Adipocyte (in vitro differentiated cells): ENCODE measurements at regions not wholly inside any gene's neighbourhood (a gene's known extent, or its start where the extent isn't known, plus 50 kb on each side); places are given as distances from the start of the nearest gene placed in this dataset.

Experiments used
- DNase-seq: peaks from one replicate; pipeline ENCODE4 v3.0.0-alpha.2; 2015; ENCODE audit warnings: low read depth
- H3K27me3 ChIP-seq: replicated peaks from 2 replicates; pipeline ENCODE4 v1.7.0; 2013; ENCODE audit warnings: mild to moderate bottlenecking, low read length, moderate library complexity; ENCODE audit not compliant: control insufficient read depth, insufficient read depth
- H3K36me3 ChIP-seq: 2 replicates; pipeline ENCODE4 v1.7.0; 2013; ENCODE audit warnings: low read length, mild to moderate bottlenecking, moderate library complexity; ENCODE audit not compliant: control insufficient read depth, insufficient read depth, severe bottlenecking
- H3K4me1 ChIP-seq: 2 replicates; pipeline ENCODE4 v1.7.0; 2013; ENCODE audit warnings: mild to moderate bottlenecking, low read length, moderate library complexity; ENCODE audit not compliant: control insufficient read depth, insufficient read depth
- H3K4me3 ChIP-seq: 2 replicates; pipeline ENCODE4 v1.7.0; 2013; ENCODE audit warnings: mild to moderate bottlenecking, low read length, moderate library complexity
- H3K9ac ChIP-seq: 2 replicates; pipeline ENCODE4 v1.7.0; 2013; ENCODE audit warnings: mild to moderate bottlenecking, low read length, moderate library complexity
- H3K9me3 ChIP-seq: 2 replicates; pipeline ENCODE4 v1.7.0; 2013; ENCODE audit warnings: mild to moderate bottlenecking, low read length, moderate library complexity; ENCODE audit not compliant: control insufficient read depth

DNA sequence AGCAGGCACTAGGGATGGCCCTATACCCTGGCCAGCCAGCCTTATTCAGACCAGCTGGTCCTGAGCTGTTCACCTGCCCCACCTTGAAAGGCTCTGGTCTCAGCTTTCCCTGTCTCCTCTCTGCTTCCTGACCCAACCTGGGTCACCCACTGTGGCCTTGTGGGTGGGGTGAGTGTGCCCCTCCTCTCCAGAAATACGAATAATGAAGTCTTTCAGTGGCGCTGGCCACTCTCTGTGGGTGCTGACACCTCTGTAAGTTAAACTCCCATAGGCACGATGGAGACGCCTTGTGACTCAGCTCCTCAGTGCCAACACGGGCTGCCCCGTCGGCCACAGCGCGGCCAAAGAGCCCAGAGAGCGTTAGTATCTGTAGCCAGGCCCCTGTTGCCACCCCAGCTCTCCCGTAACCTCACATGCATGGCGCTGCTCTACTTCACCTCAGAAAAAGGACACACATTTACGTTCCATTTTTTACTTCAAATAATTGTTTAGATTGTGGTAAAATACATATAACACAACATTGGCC lies 74.6 kb upstream of the SEPTIN5 start:
- Histone ChIP-seq H3K27me3 (peaks cover 50% of the 10 kb centered on the region), H3K9me3 (no peaks in the 10 kb centered on the region), H3K4me3 (no peak overlapping the region), H3K9ac (no peak overlapping the region), H3K4me1 (peaks cover 13% of the 10 kb centered on the region), H3K36me3 (no peaks in the 10 kb centered on the region)
- DNase-seq, result no peak

DNA sequence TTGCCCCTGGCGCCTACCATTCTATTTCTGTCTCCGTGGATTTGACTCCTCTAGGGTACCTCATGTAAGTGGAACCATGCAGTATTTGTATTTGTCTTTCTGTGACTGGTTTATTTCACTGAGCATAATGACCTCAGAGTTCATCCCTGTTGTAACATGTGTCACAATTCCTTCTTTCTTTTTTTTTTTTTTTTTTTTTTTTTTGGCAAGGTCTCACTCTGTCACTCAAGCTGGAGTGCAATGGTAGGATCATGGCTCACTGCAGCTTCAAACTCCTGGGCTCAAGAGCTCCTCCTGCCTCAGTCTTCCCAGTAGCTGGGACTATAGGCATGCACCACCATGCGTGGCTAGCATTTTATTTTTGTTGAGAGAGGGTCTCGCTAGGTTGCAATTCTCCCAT lies 74.0 kb upstream of the SEPTIN5 start:
- Histone ChIP-seq H3K9me3 (no peaks in the 10 kb centered on the region), H3K27me3 (peaks cover 52% of the 10 kb centered on the region), H3K9ac (no peak overlapping the region), H3K4me1 (peaks cover 13% of the 10 kb centered on the region), H3K36me3 (no peaks in the 10 kb centered on the region), H3K4me3 (no peak overlapping the region)
- DNase-seq, result no peak

DNA sequence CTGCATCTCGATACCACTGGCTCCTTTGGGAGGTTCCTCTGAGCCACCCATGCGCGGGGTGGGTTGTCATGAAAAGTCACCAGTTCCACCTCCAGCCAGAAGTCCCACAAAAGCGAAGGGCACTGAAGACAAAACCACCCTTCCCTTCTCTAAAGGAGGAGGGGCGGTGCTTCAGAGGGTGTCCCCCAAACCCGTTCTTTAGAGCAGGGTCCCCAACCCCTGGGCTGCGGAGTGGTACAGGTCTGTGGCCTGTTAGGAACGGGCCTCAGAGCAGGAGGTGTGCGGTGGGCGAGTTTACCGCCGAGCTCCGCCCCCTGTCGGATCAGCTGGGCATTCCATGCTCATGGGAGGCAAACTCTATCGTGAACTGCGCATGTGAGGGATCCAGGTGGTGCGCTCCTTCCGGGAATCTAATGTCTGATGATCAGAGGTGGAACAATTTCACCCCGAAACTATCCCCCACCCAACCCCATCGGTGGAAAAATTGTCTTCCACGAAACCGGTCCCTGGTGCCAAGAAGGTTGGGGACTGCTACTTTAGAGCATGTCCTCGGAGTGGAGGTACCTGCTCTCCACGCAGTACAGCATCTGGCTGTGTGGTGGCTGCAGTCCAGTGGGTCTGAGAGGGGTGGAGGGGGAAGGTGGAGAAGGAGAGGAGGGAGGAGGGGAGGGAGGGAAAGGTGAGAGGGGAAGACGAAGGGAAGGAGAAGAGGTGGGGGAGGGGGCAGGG lies 72.9 kb upstream of the SEPTIN5 start:
- Histone ChIP-seq H3K36me3 (no peaks in the 10 kb centered on the region), H3K4me3 (no peak overlapping the region), H3K9me3 (peaks cover 8% of the 10 kb centered on the region), H3K9ac (no peak overlapping the region), H3K4me1 (peaks cover 13% of the 10 kb centered on the region), H3K27me3 (peaks cover 50% of the 10 kb centered on the region)
- peak; percentile 11 for DNase-seq

DNA sequence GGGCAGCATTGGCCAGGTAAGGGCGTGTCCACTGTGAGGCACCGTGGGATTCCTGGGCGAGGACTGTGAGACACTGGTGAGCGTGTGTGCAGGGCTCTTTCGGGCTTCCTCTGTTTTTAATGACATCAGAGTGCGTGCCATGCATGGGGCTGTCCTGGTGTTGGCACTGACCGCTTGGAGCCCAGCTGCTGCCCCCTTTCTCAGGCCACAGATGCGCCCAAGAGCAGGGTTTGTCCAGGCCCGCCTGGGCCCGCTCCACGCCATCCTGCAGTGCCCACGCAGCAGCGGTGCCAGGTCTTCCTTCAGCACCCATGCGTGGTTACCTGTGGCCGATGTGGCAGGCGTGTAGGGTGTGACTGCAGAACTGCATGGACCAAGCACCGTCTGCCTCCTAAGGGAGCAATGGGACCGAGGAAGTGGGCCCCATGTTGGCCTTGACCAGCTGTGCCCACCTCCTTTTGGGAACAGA lies 72.3 kb upstream of the SEPTIN5 start:
- Histone ChIP-seq H3K4me3 (no peak overlapping the region), H3K27me3 (peaks cover 45% of the 10 kb centered on the region), H3K9me3 (peaks cover 14% of the 10 kb centered on the region), H3K4me1 (peaks cover 13% of the 10 kb centered on the region), H3K9ac (no peak overlapping the region), H3K36me3 (no peaks in the 10 kb centered on the region)
- DNase-seq, result no peak

DNA sequence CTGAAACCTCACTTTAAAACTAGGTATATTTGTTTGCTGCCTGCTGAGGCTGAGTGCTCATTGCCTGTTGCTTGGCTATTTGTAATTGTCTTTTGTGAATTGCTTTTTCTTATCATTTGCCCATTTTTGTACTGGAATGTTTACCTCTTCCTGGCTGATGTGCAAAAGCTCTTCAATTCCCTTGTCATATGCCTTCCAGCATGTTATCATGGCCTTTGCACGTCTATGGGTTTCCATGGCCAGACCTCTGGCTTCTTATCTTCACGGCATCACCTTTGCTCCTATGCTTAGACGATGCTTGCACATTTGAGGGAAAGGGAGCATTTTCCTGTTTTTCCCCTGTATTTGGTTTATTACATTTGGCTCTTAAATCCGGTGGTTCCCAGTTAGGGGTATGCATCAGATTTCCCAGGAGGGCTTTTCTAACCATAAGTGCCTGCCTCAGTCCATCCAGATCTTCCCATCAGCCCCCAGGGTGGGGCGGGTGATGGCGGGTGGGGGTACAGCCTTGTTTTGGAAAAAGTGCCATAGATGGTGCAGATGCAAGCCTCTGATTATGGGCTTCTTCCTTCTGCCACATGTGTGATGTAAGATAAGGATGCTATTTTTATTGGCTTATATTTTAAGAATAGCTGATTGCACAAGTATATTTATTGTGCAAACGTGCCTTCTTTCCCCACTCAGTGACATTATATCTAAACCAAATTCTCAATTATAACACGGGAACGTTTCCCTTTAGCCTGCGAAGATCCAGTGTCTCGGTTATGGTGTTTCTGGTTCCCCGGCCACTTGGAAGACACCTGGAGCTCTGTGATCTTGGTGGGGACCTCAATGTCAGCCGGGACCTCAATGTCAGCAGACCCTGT lies 70.6 kb upstream of the SEPTIN5 start:
- Histone ChIP-seq H3K9ac (no peak overlapping the region), H3K4me1 (peaks cover 13% of the 10 kb centered on the region), H3K9me3 (peaks cover 26% of the 10 kb centered on the region), H3K36me3 (no peaks in the 10 kb centered on the region), H3K4me3 (peak overlapping the region; percentile 11), H3K27me3 (peaks cover 34% of the 10 kb centered on the region)
- peak; percentile 32 for DNase-seq

DNA sequence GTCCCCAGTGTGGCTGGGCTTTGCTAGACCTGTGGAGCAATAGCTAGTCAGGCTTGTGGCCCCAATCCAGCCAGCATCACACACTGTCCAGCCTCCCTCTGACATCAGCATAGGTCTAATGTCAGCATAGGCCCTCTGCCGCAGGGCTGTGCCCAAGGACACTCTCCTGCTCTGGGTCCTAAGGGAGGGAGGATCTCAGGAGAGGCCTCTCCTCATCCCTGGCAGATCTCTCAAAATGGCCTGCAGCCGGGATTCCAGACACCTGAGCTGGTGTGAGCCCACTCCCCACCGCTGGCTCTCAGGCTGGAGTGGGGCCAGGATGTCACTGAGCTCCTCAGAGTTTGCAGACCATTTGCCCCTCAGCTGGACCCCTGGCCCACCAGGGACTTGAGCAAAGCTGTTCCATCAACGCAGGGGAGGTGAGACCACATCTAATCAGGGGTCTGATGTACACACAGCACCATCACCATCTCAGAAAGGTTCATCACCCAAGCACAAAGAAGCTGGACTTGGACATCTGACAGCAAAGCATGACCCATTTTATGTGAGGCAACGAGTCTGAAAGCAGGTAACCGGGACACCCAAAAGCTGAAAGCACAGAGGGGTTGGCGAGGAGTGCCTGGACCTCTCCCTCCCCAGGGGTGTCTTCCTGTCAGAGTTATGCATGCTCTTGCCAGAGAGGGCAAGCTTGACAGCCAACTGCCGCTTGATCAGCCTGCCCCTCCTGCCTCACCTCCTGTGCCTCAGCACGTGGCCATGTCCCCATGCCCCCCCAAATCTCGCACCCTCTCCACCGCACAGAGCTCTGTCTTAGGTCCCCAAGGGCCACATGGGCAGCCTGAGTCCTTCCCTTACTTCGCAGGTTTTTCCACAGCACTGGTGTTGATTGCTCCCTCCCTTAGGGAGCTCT lies 69.7 kb upstream of the SEPTIN5 start:
- Histone ChIP-seq H3K36me3 (no peaks in the 10 kb centered on the region), H3K4me1 (peaks cover 13% of the 10 kb centered on the region), H3K27me3 (peaks cover 26% of the 10 kb centered on the region), H3K9ac (no peak overlapping the region), H3K9me3 (peaks cover 33% of the 10 kb centered on the region), H3K4me3 (peak overlapping the region; percentile 11)
- no peak for DNase-seq

DNA sequence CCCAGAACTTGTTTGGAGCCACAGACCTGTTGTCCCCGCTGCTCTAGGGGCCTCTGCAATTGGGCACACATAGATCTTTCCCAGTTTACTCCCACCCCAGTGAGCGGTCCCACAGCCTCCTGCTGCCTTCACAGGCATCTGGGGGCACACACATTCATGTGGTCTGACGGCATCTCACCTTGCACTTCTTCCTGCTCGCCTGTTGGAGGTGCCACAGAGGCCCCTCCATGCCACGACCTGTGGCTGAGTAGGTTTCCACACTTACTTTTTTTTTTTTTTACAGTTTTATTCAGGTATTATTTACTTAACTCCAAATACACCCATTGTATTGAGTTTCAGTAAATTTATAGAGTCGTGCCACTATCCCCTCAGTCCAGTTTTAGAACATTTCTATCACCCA lies 68.9 kb upstream of the SEPTIN5 start:
- peaks cover 21% of the 10 kb centered on the region for H3K27me3 ChIP-seq
- H3K4me3 ChIP-seq, result no peak overlapping the region
- peaks cover 13% of the 10 kb centered on the region for H3K4me1 ChIP-seq
- H3K9ac ChIP-seq, result no peak overlapping the region
- DNase-seq, result no peak
- no peaks in the 10 kb centered on the region for H3K36me3 ChIP-seq
- peaks cover 37% of the 10 kb centered on the region for H3K9me3 ChIP-seq

DNA sequence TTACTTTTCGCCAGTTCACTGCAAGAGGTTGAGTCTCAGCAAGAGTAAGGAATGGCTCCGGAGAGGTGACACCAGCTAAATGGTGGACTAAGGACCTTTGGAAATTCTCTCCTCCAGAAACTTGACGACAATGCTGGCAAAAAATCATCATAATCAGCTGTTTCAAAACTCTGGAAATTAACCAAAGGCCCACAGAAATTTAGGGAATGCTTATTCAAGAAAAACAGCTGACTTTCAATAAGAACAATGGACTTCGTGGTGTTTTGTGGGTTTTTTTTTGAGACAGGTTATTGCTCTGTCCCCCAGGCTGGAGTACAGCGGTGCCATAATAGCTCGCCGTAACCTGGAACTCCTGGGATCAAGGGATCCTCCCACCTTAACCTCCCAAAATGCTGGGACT lies 68.4 kb upstream of the SEPTIN5 start:
- Histone ChIP-seq H3K36me3 (no peaks in the 10 kb centered on the region), H3K4me3 (no peak overlapping the region), H3K27me3 (peaks cover 22% of the 10 kb centered on the region), H3K9me3 (peaks cover 38% of the 10 kb centered on the region), H3K9ac (no peak overlapping the region), H3K4me1 (peaks cover 13% of the 10 kb centered on the region)
- no peak for DNase-seq

DNA sequence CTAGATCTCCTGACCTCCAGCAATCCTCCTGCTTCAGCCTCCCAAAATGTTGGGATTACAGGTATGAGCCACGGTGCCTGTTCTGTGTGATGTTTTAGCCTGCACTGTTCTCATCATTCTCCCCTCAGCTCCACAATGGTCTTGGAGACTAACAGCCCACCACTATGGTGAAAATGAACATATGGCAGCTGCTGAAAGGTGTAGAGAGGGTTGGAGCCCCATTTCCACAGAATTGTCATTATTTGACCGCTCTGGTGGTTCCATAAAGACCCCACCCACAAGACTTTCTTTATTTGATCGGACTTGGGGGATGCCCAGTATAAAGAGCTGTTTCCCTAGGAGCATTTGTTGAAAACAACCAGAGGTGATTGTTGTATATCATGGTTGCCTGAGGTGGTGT lies 67.9 kb upstream of the SEPTIN5 start:
- peaks cover 22% of the 10 kb centered on the region for H3K27me3 ChIP-seq
- H3K4me1 ChIP-seq, result peaks cover 13% of the 10 kb centered on the region
- H3K4me3 ChIP-seq, result no peak overlapping the region
- no peak overlapping the region for H3K9ac ChIP-seq
- peaks cover 40% of the 10 kb centered on the region for H3K9me3 ChIP-seq
- H3K36me3 ChIP-seq, result no peaks in the 10 kb centered on the region
- no peak for DNase-seq

DNA sequence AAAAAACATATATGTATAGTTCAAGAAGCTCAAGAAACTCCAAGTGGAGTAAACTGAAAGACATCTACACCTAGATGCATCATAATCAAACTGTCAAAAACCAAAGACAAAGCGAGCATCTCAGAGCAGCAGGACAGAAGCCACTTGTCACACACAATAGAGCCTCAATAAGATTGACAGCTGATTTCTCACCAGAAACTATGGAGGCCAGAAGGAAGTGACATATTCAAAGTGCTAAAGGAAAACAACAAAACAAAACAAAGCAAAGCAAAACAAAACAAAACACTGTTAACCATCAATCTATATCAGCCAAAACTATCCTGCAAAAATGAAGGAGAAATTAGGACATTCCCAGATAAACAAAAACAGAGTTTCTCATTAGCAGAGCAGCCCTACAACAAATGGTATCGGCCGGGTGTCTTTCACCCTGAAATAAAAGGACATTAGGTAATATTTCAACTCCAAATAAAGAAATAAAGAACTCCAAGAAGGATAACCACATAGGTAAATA lies 65.8 kb upstream of the SEPTIN5 start:
- peaks cover 40% of the 10 kb centered on the region for H3K9me3 ChIP-seq
- H3K4me3 ChIP-seq, result no peak overlapping the region
- H3K27me3 ChIP-seq, result peaks cover 32% of the 10 kb centered on the region
- no peak overlapping the region for H3K9ac ChIP-seq
- DNase-seq, result peak; percentile 25
- peaks cover 12% of the 10 kb centered on the region for H3K4me1 ChIP-seq
- H3K36me3 ChIP-seq, result no peaks in the 10 kb centered on the region
